GM12891 (cell line): ENCODE measurements at regions not wholly inside any gene's neighbourhood (a gene's known extent, or its start where the extent isn't known, plus 50 kb on each side); places are given as distances from the start of the nearest gene placed in this dataset.

Experiments
- DNase-seq: peaks from one replicate; pipeline ENCODE4 v3.0.0; 2011; ENCODE audit warnings: low spot score; ENCODE audit not compliant: insufficient read length
- FAIRE-seq: peaks from 2 replicates; lab custom pipeline; 2011; peaks lifted over from hg19 to GRCh38; lab: Jason Lieb, UNC
- PAX5 ChIP-seq: IDR thresholded peaks from 2 replicates; pipeline ENCODE4 v1.6.1; 2011; ENCODE audit warnings: low read length, moderate library complexity, mild to moderate bottlenecking; ENCODE audit not compliant: insufficient read depth, severe bottlenecking
- POLR2A ChIP-seq: IDR thresholded peaks from 2 replicates; pipeline ENCODE4 v1.6.1; 2011; ENCODE audit warnings: low read depth, low read length, control low read depth
- POLR2AphosphoS5 ChIP-seq: IDR thresholded peaks from 2 replicates; pipeline ENCODE4 v1.6.1; 2011; ENCODE audit warnings: low read depth, low read length, control low read depth
- POU2F2 ChIP-seq: IDR thresholded peaks from 2 replicates; pipeline ENCODE4 v1.6.1; 2011; ENCODE audit warnings: low read depth, mild to moderate bottlenecking, control low read depth, low read length, moderate library complexity
- SPI1 ChIP-seq: IDR thresholded peaks from 2 replicates; pipeline ENCODE4 v1.6.1; 2011; ENCODE audit warnings: low read depth, low read length, control low read depth
- TAF1 ChIP-seq: IDR thresholded peaks from 2 replicates; pipeline ENCODE4 v1.6.1; 2011; ENCODE audit warnings: low read depth, low read length, control low read depth

- DNase-seq = no peak
- no peak for FAIRE-seq
- TF ChIP-seq SPI1 (no peak), POU2F2 (no peak), POLR2AphosphoS5 (no peak), TAF1 (no peak), POLR2A (no peak), PAX5 (no peak)
These were observed 167.8 kb downstream of the RAB28 start for GRCh38 chr4:13316354-13316753.

DNA sequence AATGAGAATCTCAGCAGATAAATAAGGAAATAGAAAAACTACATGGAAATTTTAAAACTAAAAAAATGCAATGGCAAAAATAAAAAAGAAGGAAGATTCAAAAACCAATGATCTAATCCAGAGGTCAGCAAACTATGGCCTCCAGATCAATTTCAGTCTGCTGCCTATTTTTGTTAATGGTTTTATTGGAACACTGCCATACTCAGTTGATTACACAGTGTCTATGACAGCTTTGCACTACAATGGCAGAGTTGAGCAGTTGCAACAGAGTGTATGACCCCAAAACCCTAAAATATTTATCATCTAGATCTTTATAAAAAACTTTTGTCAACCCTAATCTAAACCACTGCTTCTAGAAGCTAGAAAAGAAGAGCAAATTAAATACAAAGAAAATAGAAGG is 170.3 kb downstream of the RAB28 start:
- DNase-seq = no peak
- TF ChIP-seq POU2F2 = no peak
- TF ChIP-seq TAF1 = no peak
- TF ChIP-seq POLR2A = no peak
- TF ChIP-seq PAX5 = no peak
- TF ChIP-seq SPI1 = no peak

GRCh38 chr4:13312264-13312663 is 171.9 kb downstream of the RAB28 start:
- FAIRE-seq = no peak
- TF ChIP-seq SPI1 (no peak), POU2F2 (no peak), PAX5 (no peak), POLR2AphosphoS5 (no peak), TAF1 (no peak), POLR2A (no peak)
- DNase-seq = no peak

More for the DNA sequence above, 170.3 kb downstream of the RAB28 start:
- FAIRE-seq = no peak

DNA sequence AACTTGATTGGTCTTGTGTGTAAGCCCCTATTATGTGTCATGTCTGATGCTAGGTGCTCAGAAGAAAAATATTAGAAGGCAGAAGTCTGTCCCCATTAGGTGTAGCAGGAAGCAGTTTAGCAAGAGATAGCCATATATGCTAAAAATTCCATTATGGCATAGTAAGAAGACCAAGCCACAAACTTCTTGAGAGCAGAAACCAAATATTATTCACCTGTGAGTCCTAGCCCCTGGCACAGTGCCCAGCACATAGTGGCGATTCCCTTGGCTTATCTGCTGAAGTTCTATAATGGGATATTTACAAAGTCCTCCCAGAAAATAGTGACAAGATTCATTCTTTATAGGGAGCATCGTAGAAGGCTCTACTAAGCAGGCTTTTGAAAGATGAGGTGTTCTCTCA is 174.4 kb downstream of the RAB28 start:
- FAIRE-seq = no peak
- DNase-seq = no peak
- TF ChIP-seq TAF1 (no peak), SPI1 (no peak), POLR2AphosphoS5 (no peak), POLR2A (no peak), PAX5 (no peak), POU2F2 (no peak)

DNA sequence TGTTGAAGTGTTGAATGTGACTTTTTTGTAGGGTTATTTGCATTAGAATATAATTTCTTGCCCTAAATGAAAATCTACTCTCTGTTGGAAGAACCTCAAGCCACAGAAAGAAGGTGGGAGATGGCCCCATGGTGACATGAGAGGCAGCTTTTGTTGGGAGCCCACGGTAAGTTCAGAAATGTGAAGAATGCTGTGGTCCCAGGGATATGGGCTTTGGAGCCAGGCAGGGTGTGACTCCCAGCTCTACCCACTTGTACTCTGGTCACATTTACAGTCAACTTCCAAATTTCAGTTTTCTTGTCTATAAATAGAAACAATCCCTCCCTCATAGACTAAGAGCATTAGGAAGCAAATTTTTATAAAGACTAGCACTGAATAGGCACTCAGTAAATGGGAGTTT is 177.8 kb downstream of the RAB28 start:
- DNase-seq (no peak), FAIRE-seq (no peak)
- TF ChIP-seq PAX5 = no peak
- no peak for TF ChIP-seq POLR2AphosphoS5
- TF ChIP-seq POLR2A = no peak
- no peak for TF ChIP-seq SPI1
- no peak for TF ChIP-seq POU2F2
- TF ChIP-seq TAF1 = no peak

- DNase-seq (no peak), FAIRE-seq (no peak)
- TF ChIP-seq TAF1 (no peak), POU2F2 (no peak), PAX5 (no peak), SPI1 (no peak), POLR2AphosphoS5 (no peak)
These were observed 181.3 kb downstream of the RAB28 start for GRCh38 chr4:13302876-13303275.

- TF ChIP-seq SPI1 = no peak
- no peak for TF ChIP-seq PAX5
- TF ChIP-seq TAF1 = no peak
- TF ChIP-seq POLR2AphosphoS5 = no peak
- TF ChIP-seq POU2F2 = no peak
- no peak for TF ChIP-seq POLR2A
- FAIRE-seq (no peak), DNase-seq (no peak)
These were observed 184.8 kb downstream of the RAB28 start for GRCh38 chr4:13299343-13299742.

GRCh38 chr4:13298655-13299054 is 185.5 kb downstream of the RAB28 start:
- no peak for FAIRE-seq
- DNase-seq = no peak
- TF ChIP-seq POLR2AphosphoS5 (no peak), POLR2A (no peak), POU2F2 (no peak), TAF1 (no peak), SPI1 (no peak), PAX5 (no peak)

DNA sequence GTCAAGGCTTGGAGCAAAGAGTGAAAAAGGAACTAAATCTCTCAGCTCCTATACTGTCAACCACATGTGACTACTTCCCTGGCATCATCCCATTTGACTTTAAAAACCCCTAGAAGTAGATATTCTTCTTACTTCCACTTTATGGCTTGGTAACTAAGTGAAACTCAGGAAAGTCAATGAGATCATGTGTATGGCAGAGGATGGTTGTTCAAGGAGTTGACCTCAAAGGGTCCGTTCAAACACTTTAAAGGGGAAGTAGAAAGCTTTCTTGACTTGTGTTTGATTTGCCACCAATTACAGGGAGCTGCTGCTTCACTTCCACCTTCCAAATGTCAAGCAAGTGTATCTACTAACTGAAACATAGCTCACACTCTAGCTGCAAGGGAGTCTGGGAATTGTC is 187.2 kb downstream of the RAB28 start:
- FAIRE-seq = no peak

DNA sequence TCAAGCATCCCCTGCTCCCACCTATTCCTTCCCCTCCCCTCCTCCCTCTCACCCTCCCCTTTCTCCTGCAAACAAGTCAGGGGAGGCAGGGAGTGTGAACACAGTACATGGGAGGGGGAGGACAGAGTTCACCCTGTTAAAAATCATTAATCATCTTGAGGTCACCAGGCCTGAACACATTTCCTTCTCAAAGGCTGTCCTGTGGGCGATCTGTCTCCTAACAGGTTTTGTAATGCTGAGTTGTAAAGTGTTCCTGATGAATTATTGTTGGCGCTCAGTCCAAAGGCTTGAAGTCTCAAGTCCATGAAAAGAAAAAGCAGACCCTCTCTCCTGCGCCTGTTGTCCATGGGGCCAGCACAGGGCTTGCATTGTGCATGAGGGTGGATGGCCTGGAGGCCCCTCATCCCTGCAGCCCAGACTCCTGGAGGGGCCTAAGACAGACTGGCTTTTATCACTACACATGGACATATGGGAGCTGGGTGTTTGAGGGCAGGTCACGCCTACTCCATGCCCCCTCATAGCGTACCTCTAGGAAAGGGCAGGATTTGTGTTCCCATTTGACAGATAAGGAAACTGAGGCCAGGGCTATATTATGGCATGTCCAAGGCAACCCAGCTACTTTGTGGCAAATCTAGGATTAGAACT is 189.1 kb downstream of the RAB28 start:
- no peak for TF ChIP-seq PAX5
- TF ChIP-seq POU2F2 = no peak
- TF ChIP-seq POLR2A = no peak
- TF ChIP-seq SPI1 = no peak
- TF ChIP-seq TAF1 = no peak
- TF ChIP-seq POLR2AphosphoS5 = no peak
- DNase-seq (no peak), FAIRE-seq (no peak)

More for the DNA sequence above, 187.2 kb downstream of the RAB28 start:
- no peak for TF ChIP-seq TAF1
- TF ChIP-seq SPI1 = no peak
- TF ChIP-seq POU2F2 = no peak
- TF ChIP-seq POLR2AphosphoS5 = no peak
- no peak for TF ChIP-seq POLR2A
- no peak for DNase-seq
